WTC11 (cell line): ENCODE measurements at regions not wholly inside any gene's neighbourhood (a gene's known extent, or its start where the extent isn't known, plus 50 kb on each side); places are given as distances from the start of the nearest gene placed in this dataset.

Experiments used
- ATAC-seq: fragments of 200-7000 bp; cut with Tn5 transposase; 2 replicates; pipeline ENCODE4 v1.10.0; 2021; ENCODE audit warnings: mild to moderate bottlenecking, moderate library complexity
- CTCF ChIA-PET: fragments of 300-600 bp; sonication (Branson Sonifier 250); formaldehyde crosslinking; loops from one replicate; lab custom pipeline; 2021; ENCODE audit warnings: antibody characterized with exemption; lab: Charles Lee
- POLR2A ChIA-PET: fragments of 350-600 bp; sonication (Branson Sonifier 250); formaldehyde crosslinking; loops from one replicate; lab custom pipeline; 2021; ENCODE audit warnings: antibody characterized with exemption; lab: Charles Lee
- DNase-seq: peaks from one replicate; pipeline ENCODE4 v3.0.0; 2021; ENCODE audit warnings: low spot score
- H3K27ac Mint-ChIP-seq: 2 replicates; pipeline ENCODE4 v1.8.0; 2021; ENCODE audit warnings: mixed read lengths
- H3K27me3 Mint-ChIP-seq: 2 replicates; pipeline ENCODE4 v1.8.0; 2021; ENCODE audit warnings: low read depth, mild to moderate bottlenecking, moderate library complexity, mixed read lengths
- H3K36me3 Mint-ChIP-seq: 2 replicates; pipeline ENCODE4 v1.8.0; 2021; ENCODE audit warnings: mixed read lengths
- H3K4me1 Mint-ChIP-seq: 2 replicates; pipeline ENCODE4 v1.8.0; 2022; ENCODE audit warnings: mixed read lengths
- H3K4me3 Mint-ChIP-seq: 2 replicates; pipeline ENCODE4 v1.8.0; 2021; ENCODE audit warnings: mild to moderate bottlenecking, moderate library complexity, mixed read lengths
- H3K9me3 Mint-ChIP-seq: 2 replicates; pipeline ENCODE4 v1.8.0; 2021; ENCODE audit warnings: mixed read lengths
- ATF2 ChIP-seq: sonication (generic); formaldehyde crosslinking; IDR thresholded peaks from 2 replicates; pipeline ENCODE4 v1.8.1; 2022; ENCODE audit warnings: low read depth, missing genetic modification reagents, borderline replicate concordance
- ATF3 ChIP-seq: sonication (generic); formaldehyde crosslinking; conservative IDR thresholded peaks from 2 replicates; pipeline ENCODE4 v1.8.1; 2022; ENCODE audit warnings: mild to moderate bottlenecking, missing genetic modification reagents
- E2F4 ChIP-seq: sonication (generic); formaldehyde crosslinking; IDR thresholded peaks from 2 replicates; pipeline ENCODE4 v1.8.1; 2022; ENCODE audit warnings: low read depth, mild to moderate bottlenecking, moderate library complexity, missing genetic modification reagents, borderline replicate concordance
- FOXP1 ChIP-seq: sonication (generic); formaldehyde crosslinking; IDR thresholded peaks from 2 replicates; pipeline ENCODE4 v1.8.0; 2022; ENCODE audit warnings: missing genetic modification reagents, mild to moderate bottlenecking, moderate library complexity, borderline replicate concordance
- JAZF1 ChIP-seq: fragments of 250-450 bp; sonication (Bioruptor Pico); IDR thresholded peaks from 2 replicates; pipeline ENCODE4 v1.9.0; 2021; ENCODE audit warnings: moderate library complexity, mild to moderate bottlenecking, inconsistent platforms
- MLX ChIP-seq: sonication (generic); formaldehyde crosslinking; IDR thresholded peaks from 2 replicates; pipeline ENCODE4 v1.8.1; 2023; ENCODE audit warnings: mild to moderate bottlenecking, missing genetic modification reagents, moderate library complexity
- OVOL2 ChIP-seq: fragments of 250-450 bp; sonication (Bioruptor Pico); IDR thresholded peaks from 2 replicates; pipeline ENCODE4 v1.9.0; 2021; ENCODE audit warnings: mild to moderate bottlenecking, borderline replicate concordance
- SOX15 ChIP-seq: fragments of 250-450 bp; sonication (Bioruptor Pico); IDR thresholded peaks from 2 replicates; pipeline ENCODE4 v1.9.0; 2021; ENCODE audit warnings: mild to moderate bottlenecking
- TCF7 ChIP-seq: sonication (generic); formaldehyde crosslinking; IDR thresholded peaks from 2 replicates; pipeline ENCODE4 v1.8.0; 2022; ENCODE audit warnings: mild to moderate bottlenecking, low read depth, missing genetic modification reagents, moderate library complexity
- TEAD1 ChIP-seq: sonication (generic); formaldehyde crosslinking; IDR thresholded peaks from 2 replicates; pipeline ENCODE4 v1.8.0; 2022; ENCODE audit warnings: mild to moderate bottlenecking, missing genetic modification reagents
- ZNF396 ChIP-seq: fragments of 250-450 bp; sonication (Bioruptor Pico); IDR thresholded peaks from 2 replicates; pipeline ENCODE4 v1.8.0; 2021; ENCODE audit warnings: mild to moderate bottlenecking, moderate library complexity, borderline replicate concordance
- ZNF416 ChIP-seq: fragments of 250-450 bp; sonication (Bioruptor Pico); IDR thresholded peaks from 2 replicates; pipeline ENCODE4 v1.9.0; 2021; ENCODE audit warnings: mild to moderate bottlenecking, inconsistent platforms
- ZNF425 ChIP-seq: fragments of 250-450 bp; sonication (Bioruptor Pico); conservative IDR thresholded peaks from 2 replicates; pipeline ENCODE4 v1.9.0; 2021; ENCODE audit warnings: mild to moderate bottlenecking

- POLR2A ChIA-PET = no interaction called here
- ATAC-seq (no peak), DNase-seq (no peak)
- Mint-ChIP-seq H3K4me1 (no peaks in the 10 kb centered on the region), H3K27me3 (no peaks in the 10 kb centered on the region), H3K4me3 (no peak overlapping the region), H3K36me3 (no peaks in the 10 kb centered on the region), H3K27ac (no peak overlapping the region), H3K9me3 (peaks cover 4% of the 10 kb centered on the region; the same call in 1 of the 2 replicates)
- CTCF ChIA-PET = interaction anchor here (0.6 kb wide), 1 partner anchor 243 kb away, joined by 3 read pairs; no protein-coding TSS in a partner anchor
- TF ChIP-seq ZNF416 (CRISPR knock-in tag) (no peak), ATF2 (no peak)
Measured at GRCh38 chr10:118965645-118966044, 63.9 kb upstream of the NANOS1 start.

- H3K27ac Mint-ChIP-seq = no peak overlapping the region
- POLR2A ChIA-PET = no interaction called here
- TF ChIP-seq ATF3 (CRISPR knock-in tag) (no peak), E2F4 (CRISPR knock-in tag) (no peak), TEAD1 (CRISPR knock-in tag) (no peak), OVOL2 (CRISPR knock-in tag) (no peak), JAZF1 (CRISPR knock-in tag) (no peak), SOX15 (CRISPR knock-in tag) (no peak), TCF7 (no peak), MLX (no peak), ATF2 (no peak)
- ATAC-seq = no peak
- no peaks in the 10 kb centered on the region for H3K4me1 Mint-ChIP-seq
- no peaks in the 10 kb centered on the region for H3K27me3 Mint-ChIP-seq
- no peaks in the 10 kb centered on the region for H3K36me3 Mint-ChIP-seq
- CTCF ChIA-PET = interaction anchor here (0.6 kb wide), 1 partner anchor 243 kb away, joined by 3 read pairs; no protein-coding TSS in a partner anchor
- H3K4me3 Mint-ChIP-seq = no peak overlapping the region
- no peak for DNase-seq
- H3K9me3 Mint-ChIP-seq = peaks cover 4% of the 10 kb centered on the region; the same call in 1 of the 2 replicates
Measured at GRCh38 chr10:118966076-118966849, 63.3 kb upstream of the NANOS1 start.

- DNase-seq (no peak), ATAC-seq (no peak)
- ChIA-PET CTCF (interaction anchor here (1.0 kb wide), 1 partner anchor 62 kb away, joined by 3 read pairs; no protein-coding TSS in a partner anchor), POLR2A (no interaction called here)
- no peak overlapping the region for H3K4me3 Mint-ChIP-seq
- no peaks in the 10 kb centered on the region for H3K4me1 Mint-ChIP-seq
- H3K36me3 Mint-ChIP-seq = no peaks in the 10 kb centered on the region
- TF ChIP-seq ZNF425 (CRISPR knock-in tag) (no peak), ZNF396 (no peak), FOXP1 (no peak)
- peaks cover 4% of the 10 kb centered on the region; the same call in 1 of the 2 replicates for H3K9me3 Mint-ChIP-seq
- H3K27ac Mint-ChIP-seq = no peak overlapping the region
- no peaks in the 10 kb centered on the region for H3K27me3 Mint-ChIP-seq
Measured at GRCh38 chr10:118966850-118967125, 62.7 kb upstream of the NANOS1 start.
